Upper lobe of left lung (tissue), 6 donors: ENCODE measurements at regions not wholly inside any gene's neighbourhood (a gene's known extent, or its start where the extent isn't known, plus 50 kb on each side); places are given as distances from the start of the nearest gene placed in this dataset.

Experiments
- ATAC-seq, 2 donors: fragments of 200-7000 bp; cut with Tn5 transposase; one replicate each; pipeline ENCODE4 v1.9.1; 2022; ENCODE audit warnings: mild to moderate bottlenecking in 2 of 2, moderate library complexity in 2 of 2; ENCODE audit not compliant: low FRiP score in 2 of 2
- DNase-seq, 2 donors: peaks; one replicate each; pipeline ENCODE4 v3.0.0-alpha.2; 2019 to 2020
- H3K27ac ChIP-seq, 4 donors: fragments of 200-600 bp; sonication (generic); one replicate each; pipeline ENCODE4 v1.5.1; 2016 to 2019
- H3K27me3 ChIP-seq, 4 donors: fragments of 200-600 bp; sonication (generic); one replicate each; pipeline ENCODE4 v1.5.1; 2017 to 2019
- H3K36me3 ChIP-seq, 4 donors: fragments of 200-600 bp; sonication (generic); one replicate each; pipeline ENCODE4 v1.5.1; 2016 to 2019
- H3K4me1 ChIP-seq, 4 donors: fragments of 200-600 bp; sonication (generic); one replicate each; pipeline ENCODE4 v1.5.1; 2018 to 2019
- H3K4me3 ChIP-seq, 4 donors: fragments of 200-600 bp; sonication (generic); one replicate each; pipeline ENCODE4 v1.5.1; 2017 to 2019; ENCODE audit warnings: mild to moderate bottlenecking in 2 of 4, moderate library complexity in 1 of 4
- H3K9me3 ChIP-seq, 4 donors: fragments of 200-600 bp; sonication (generic); one replicate each; pipeline ENCODE4 v1.5.1; 2018 to 2019
- CTCF ChIP-seq, 6 experiments: fragments of 450-650 bp in 4 of 6; fragments of 200-600 bp in 2 of 6; sonication (generic) in 2 of 6; IDR thresholded peaks; one replicate each; pipeline ENCODE4 v1.5.1; 2016 to 2019; ENCODE audit warnings: antibody characterized with exemption in 6 of 6
- EP300 ChIP-seq, 4 donors: sonication (generic); formaldehyde crosslinking; IDR thresholded peaks; one replicate each; pipeline ENCODE4 v1.5.1; 2017; ENCODE audit warnings: antibody characterized with exemption in 4 of 4, control low read depth in 2 of 4
- POLR2A ChIP-seq, 4 donors: fragments of 450-650 bp; IDR thresholded peaks; one replicate each; pipeline ENCODE4 v1.5.1; 2016 to 2017; ENCODE audit warnings: antibody characterized with exemption in 4 of 4, mild to moderate bottlenecking in 2 of 4
- POLR2AphosphoS5 ChIP-seq, 2 donors: sonication (generic); formaldehyde crosslinking; IDR thresholded peaks; one replicate each; pipeline ENCODE4 v1.5.1; 2017; ENCODE audit warnings: antibody characterized with exemption in 2 of 2
- WGBS, 2 donors: methylation state at CpG; one replicate each; pipeline ENCODE4 v1.1.5; 2017 to 2018; 5-methylcytosine and 5-hydroxymethylcytosine counted together
- donor health status: DM: no; HTN: no; CAD: no; lungs with moderate emphysema.
- donor health status: DM: no; HTN: yes; CAD: no; lungs with severe emphysema.

- no peak for DNase-seq
- WGBS, 2 donors, result 83 to 85% methylated on average over 9 of the region's 9 CpGs
- ATAC-seq, result no peak
- no peaks in the 10 kb centered on the region for H3K4me1 ChIP-seq
- no peak overlapping the region for H3K27ac ChIP-seq
- H3K9me3 ChIP-seq, result no peaks in the 10 kb centered on the region
- TF ChIP-seq POLR2A (IDR thresholded peaks at IDR 0.05), result no peak
- no peak for TF ChIP-seq CTCF (IDR thresholded peaks at IDR 0.05)
- TF ChIP-seq POLR2AphosphoS5 (IDR thresholded peaks at IDR 0.05), result no peak
- TF ChIP-seq EP300 (IDR thresholded peaks at IDR 0.05), result no peak
- H3K36me3 ChIP-seq, result no peaks in the 10 kb centered on the region
- no peak overlapping the region for H3K4me3 ChIP-seq
- H3K27me3 ChIP-seq, result no peaks in the 10 kb centered on the region
Measured at GRCh38 chr14:97946641-97947040, 1149.5 kb downstream of the VRK1 start.

GRCh38 chr14:97948841-97949240, 1151.7 kb downstream of the VRK1 start:
- TF ChIP-seq EP300 (IDR thresholded peaks at IDR 0.05), result no peak
- TF ChIP-seq POLR2A (IDR thresholded peaks at IDR 0.05), result no peak
- TF ChIP-seq POLR2AphosphoS5 (IDR thresholded peaks at IDR 0.05), result no peak
- no peak for TF ChIP-seq CTCF (IDR thresholded peaks at IDR 0.05)
- Histone ChIP-seq H3K4me1 (no peaks in the 10 kb centered on the region), H3K4me3 (no peak overlapping the region), H3K27me3 (no peaks in the 10 kb centered on the region), H3K36me3 (no peaks in the 10 kb centered on the region), H3K9me3 (no peaks in the 10 kb centered on the region), H3K27ac (no peak overlapping the region)
- DNase-seq (peak in 1 of 2 donors; percentile 64), ATAC-seq (no peak)
- WGBS, 2 donors, result 87 to 94% methylated on average over 9 to 13 of the region's 13 CpGs

- no peaks in the 10 kb centered on the region for H3K9me3 ChIP-seq
- WGBS, 2 donors, result 78 to 80% methylated on average over 13 of the region's 13 CpGs
- no peaks in the 10 kb centered on the region for H3K27me3 ChIP-seq
- H3K4me1 ChIP-seq, result no peaks in the 10 kb centered on the region
- no peaks in the 10 kb centered on the region for H3K36me3 ChIP-seq
- no peak overlapping the region for H3K27ac ChIP-seq
- TF ChIP-seq EP300 (IDR thresholded peaks at IDR 0.05) (no peak), CTCF (IDR thresholded peaks at IDR 0.05) (no peak), POLR2A (IDR thresholded peaks at IDR 0.05) (no peak), POLR2AphosphoS5 (IDR thresholded peaks at IDR 0.05) (no peak)
- H3K4me3 ChIP-seq, result no peak overlapping the region
- DNase-seq (no peak), ATAC-seq (no peak)
Measured at GRCh38 chr14:97956581-97957340, 1159.6 kb downstream of the VRK1 start.

- TF ChIP-seq CTCF (IDR thresholded peaks at IDR 0.05), result no peak
- no peak for TF ChIP-seq POLR2A (IDR thresholded peaks at IDR 0.05)
- TF ChIP-seq EP300 (IDR thresholded peaks at IDR 0.05), result no peak
- no peak for TF ChIP-seq POLR2AphosphoS5 (IDR thresholded peaks at IDR 0.05)
- Histone ChIP-seq H3K4me3 (no peak overlapping the region), H3K27me3 (no peaks in the 10 kb centered on the region), H3K36me3 (no peaks in the 10 kb centered on the region), H3K4me1 (no peaks in the 10 kb centered on the region), H3K9me3 (no peaks in the 10 kb centered on the region), H3K27ac (no peak overlapping the region)
- DNase-seq (no peak), ATAC-seq (no peak)
- 94 to 95% methylated on average over 4 of the region's 4 CpGs for WGBS, 2 donors
Measured at GRCh38 chr14:97959251-97959650, 1162.1 kb downstream of the VRK1 start.

- 90 to 94% methylated on average over 4 of the region's 4 CpGs for WGBS, 2 donors
Measured at GRCh38 chr14:97960436-97960835, 1163.3 kb downstream of the VRK1 start.

More at GRCh38 chr14:97960436-97960835, 1163.3 kb downstream of the VRK1 start:
- no peaks in the 10 kb centered on the region for H3K36me3 ChIP-seq
- TF ChIP-seq POLR2AphosphoS5 (IDR thresholded peaks at IDR 0.05), result no peak
- TF ChIP-seq POLR2A (IDR thresholded peaks at IDR 0.05), result no peak
- TF ChIP-seq CTCF (IDR thresholded peaks at IDR 0.05), result no peak
- no peak for TF ChIP-seq EP300 (IDR thresholded peaks at IDR 0.05)
- no peak for DNase-seq
- no peaks in the 10 kb centered on the region for H3K9me3 ChIP-seq
- H3K4me3 ChIP-seq, result no peak overlapping the region
- ATAC-seq, result no peak
- H3K27ac ChIP-seq, result no peak overlapping the region
- no peaks in the 10 kb centered on the region for H3K27me3 ChIP-seq
- no peaks in the 10 kb centered on the region for H3K4me1 ChIP-seq
